DND-41 (cell line): ENCODE measurements at regions not wholly inside any gene's neighbourhood (a gene's known extent, or its start where the extent isn't known, plus 50 kb on each side); places are given as distances from the start of the nearest gene placed in this dataset.
A peak's percentile ranks its signal among the peaks of the same experiment; 100 is the strongest.

Experiments used
- CTCF ChIP-seq: IDR thresholded peaks from 2 replicates; pipeline ENCODE4 v1.5.1; 2012; ENCODE audit warnings: borderline replicate concordance, low read length, moderate library complexity, mild to moderate bottlenecking; ENCODE audit not compliant: poor library complexity, severe bottlenecking; ENCODE audit errors: extremely low read depth
- EZH2 ChIP-seq: IDR thresholded peaks from 3 replicates; pipeline ENCODE4 v1.6.1; 2012; ENCODE audit warnings: borderline replicate concordance, low read depth, mild to moderate bottlenecking, moderate library complexity, low read length, inconsistent platforms; ENCODE audit not compliant: severe bottlenecking

GRCh38 chr1:112298558-112298957 lies 97.5 kb upstream of the CTTNBP2NL start:
- TF ChIP-seq EZH2 (no peak), CTCF (peak; percentile 75)
